ENCODE measurements at regions not wholly inside any gene's neighbourhood (a gene's known extent, or its start where the extent isn't known, plus 50 kb on each side); places are given as distances from the start of the nearest gene placed in this dataset.

DNA sequence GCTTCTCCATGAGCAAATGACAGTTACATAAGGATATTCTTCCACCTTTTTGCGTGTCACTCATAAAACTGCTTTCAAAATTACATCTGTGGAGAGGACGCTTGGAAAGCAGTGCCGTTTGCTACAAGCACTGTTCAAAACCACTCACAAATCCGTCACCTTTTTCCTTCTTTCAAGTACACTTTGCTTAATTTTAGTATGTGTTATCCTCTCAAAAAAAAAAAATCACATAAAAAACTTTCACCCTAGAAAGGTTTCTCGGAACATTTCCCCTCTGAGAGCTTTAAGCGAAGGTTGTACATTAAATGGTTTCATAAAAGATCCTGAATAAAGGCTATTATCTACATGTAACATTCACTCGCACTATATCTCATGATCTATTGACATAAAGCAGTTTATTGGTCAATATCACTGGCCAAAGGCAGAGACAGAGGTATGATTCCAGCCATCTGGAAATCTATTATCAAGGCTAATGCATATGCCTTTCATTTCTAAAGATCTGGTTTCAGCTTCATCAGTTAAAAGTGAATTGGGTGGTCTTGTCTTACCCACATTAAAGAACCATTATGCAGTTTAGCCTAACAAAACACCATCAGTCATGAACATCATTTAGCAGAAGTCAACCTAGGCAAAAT, 163.6 kb downstream of the ENC1 start:
- no peak for TF ChIP-seq CTCF (IDR thresholded peaks at IDR 0.05; ENCODE audit: borderline replicate concordance, extremely low read depth, low read length, poor library complexity, severe bottlenecking)
- TF ChIP-seq EZH2 (IDR thresholded peaks at IDR 0.05; ENCODE audit: borderline replicate concordance, low read depth, low read length, severe bottlenecking), result no peak
